Kidney epithelial cell (primary cell): ENCODE measurements at regions not wholly inside any gene's neighbourhood (a gene's known extent, or its start where the extent isn't known, plus 50 kb on each side); places are given as distances from the start of the nearest gene placed in this dataset.

ENCODE experiments used
- DNase-seq: peaks from one replicate; pipeline ENCODE4 v3.0.0-alpha.2; 2010; ENCODE audit warnings: low read depth
- H3K27me3 ChIP-seq: 2 replicates; pipeline ENCODE4 v1.6.0; 2011; ENCODE audit warnings: low read length; ENCODE audit not compliant: control insufficient read depth, insufficient read depth
- H3K36me3 ChIP-seq: 2 replicates; pipeline ENCODE4 v1.5.1; 2011; ENCODE audit warnings: low read length; ENCODE audit not compliant: control insufficient read depth, insufficient read depth
- H3K4me3 ChIP-seq: 2 replicates; pipeline ENCODE4 v1.5.1; 2011; ENCODE audit warnings: low read depth, mild to moderate bottlenecking, control low read depth, low read length
- CTCF ChIP-seq: IDR thresholded peaks from 2 replicates; pipeline ENCODE4 v1.5.1; 2011; ENCODE audit warnings: mild to moderate bottlenecking, moderate library complexity, low read length, control low read depth, inconsistent platforms; ENCODE audit not compliant: insufficient read depth, poor library complexity, severe bottlenecking

- H3K36me3 ChIP-seq = no peaks in the 10 kb centered on the region
- no peak overlapping the region for H3K4me3 ChIP-seq
- H3K27me3 ChIP-seq = no peaks in the 10 kb centered on the region
- no peak for TF ChIP-seq CTCF
- no peak for DNase-seq
Observed at GRCh38 chr9:91004484-91004883, 202.9 kb downstream of the SYK start.

DNA sequence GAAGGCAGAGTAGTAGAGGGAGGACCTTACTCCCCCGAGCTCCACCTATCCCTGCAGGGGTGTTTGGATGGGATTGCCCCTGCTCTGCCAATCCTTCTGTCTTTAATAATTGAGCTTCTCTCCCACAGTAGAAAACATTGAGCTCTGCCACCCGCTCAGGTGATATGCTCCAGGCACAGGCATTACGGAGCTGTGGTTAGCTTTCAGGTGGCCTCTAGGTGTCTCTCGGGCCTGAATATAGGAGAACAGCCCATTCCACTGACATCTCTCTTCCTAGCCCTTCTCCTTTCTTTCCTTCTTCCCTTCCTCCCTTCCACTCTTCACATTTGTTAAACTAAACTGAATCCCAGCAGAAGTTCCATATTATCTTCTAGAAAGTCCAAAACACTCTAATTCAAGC is 203.4 kb downstream of the SYK start:
- Histone ChIP-seq H3K36me3 (no peaks in the 10 kb centered on the region), H3K27me3 (no peaks in the 10 kb centered on the region), H3K4me3 (no peak overlapping the region)
- TF ChIP-seq CTCF = no peak
- DNase-seq = no peak

- TF ChIP-seq CTCF = no peak
- no peaks in the 10 kb centered on the region for H3K36me3 ChIP-seq
- H3K4me3 ChIP-seq = no peak overlapping the region
- no peaks in the 10 kb centered on the region for H3K27me3 ChIP-seq
- no peak for DNase-seq
Observed at GRCh38 chr9:91006046-91006445, 204.4 kb downstream of the SYK start.

GRCh38 chr9:91008568-91008967 is 206.9 kb downstream of the SYK start:
- no peak for TF ChIP-seq CTCF
- no peak for DNase-seq
- Histone ChIP-seq H3K36me3 (no peaks in the 10 kb centered on the region), H3K4me3 (no peak overlapping the region), H3K27me3 (no peaks in the 10 kb centered on the region)

DNA sequence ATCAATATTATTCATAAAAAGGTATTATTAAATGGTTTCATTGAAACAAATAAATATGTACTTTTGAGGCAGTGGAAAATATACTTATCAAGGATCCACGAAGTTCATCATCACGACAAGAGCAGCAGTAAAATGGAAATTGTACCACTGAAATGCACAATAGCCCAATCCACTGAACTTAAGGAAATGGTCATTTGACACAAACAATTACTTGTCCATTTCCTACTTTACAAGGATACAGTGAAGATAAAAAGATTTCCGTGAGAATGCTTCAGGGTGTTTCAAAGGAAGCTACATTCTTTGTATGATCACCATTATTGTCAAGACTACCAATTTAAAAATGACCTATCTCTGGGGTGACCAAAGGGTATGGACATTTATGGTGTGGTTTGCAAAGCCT is 210.3 kb downstream of the SYK start:
- Histone ChIP-seq H3K36me3 (no peaks in the 10 kb centered on the region), H3K4me3 (no peak overlapping the region), H3K27me3 (no peaks in the 10 kb centered on the region)
- TF ChIP-seq CTCF = no peak
- DNase-seq = no peak

DNA sequence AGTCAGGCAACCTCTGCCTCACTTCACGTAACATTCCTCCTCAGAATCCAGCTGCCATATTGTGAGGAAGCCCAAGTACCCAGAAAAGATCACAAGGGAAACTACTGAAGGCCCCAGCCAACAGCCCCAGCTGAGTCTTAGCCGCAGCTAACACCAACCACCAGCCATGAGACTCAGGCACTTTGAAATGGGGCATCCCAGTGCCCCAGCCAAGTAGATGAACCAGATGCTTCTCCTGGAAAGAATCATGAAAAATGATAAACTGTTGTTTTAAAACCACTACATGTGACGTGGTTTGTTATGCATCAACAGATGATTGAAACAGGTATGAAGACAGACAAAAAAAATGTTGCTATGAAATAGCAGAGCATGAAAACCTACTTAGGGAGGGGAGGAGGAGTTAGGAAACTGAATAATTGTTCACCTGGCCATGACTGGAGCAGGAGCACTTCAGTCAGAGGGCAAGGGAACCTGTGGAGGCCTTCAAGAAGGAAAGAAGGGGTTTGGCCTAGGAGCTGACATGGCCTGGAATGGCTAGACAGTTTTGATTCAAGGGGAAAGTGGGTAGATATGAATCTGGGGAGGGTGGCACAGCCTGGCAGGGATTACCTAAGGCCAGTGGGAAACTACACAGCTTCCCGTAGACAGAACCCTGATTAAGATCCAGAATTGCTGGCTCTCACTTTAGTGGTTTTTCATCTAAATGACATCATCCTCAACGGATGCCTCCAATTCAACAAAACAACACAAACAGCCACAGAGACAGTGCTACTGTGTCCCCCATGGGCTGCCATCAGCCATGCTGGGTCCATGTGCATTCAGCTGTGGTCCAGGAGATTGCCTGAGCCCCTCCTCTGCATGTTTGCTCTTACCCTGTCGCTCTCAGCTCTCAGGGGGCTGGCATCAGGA is 211.6 kb downstream of the SYK start:
- Histone ChIP-seq H3K27me3 (no peaks in the 10 kb centered on the region), H3K4me3 (no peak overlapping the region), H3K36me3 (no peaks in the 10 kb centered on the region)
- no peak for DNase-seq
- no peak for TF ChIP-seq CTCF
